Testis (tissue), 2 donors: ENCODE measurements at regions not wholly inside any gene's neighbourhood (a gene's known extent, or its start where the extent isn't known, plus 50 kb on each side); places are given as distances from the start of the nearest gene placed in this dataset.

Source experiments
- DNase-seq: peaks from one replicate; pipeline ENCODE4 v3.0.0-alpha.2; 2019
- H3K27ac ChIP-seq, 2 donors: fragments of 200-600 bp; sonication (generic); one replicate each; pipeline ENCODE4 v1.5.1; 2019
- H3K27me3 ChIP-seq: fragments of 200-600 bp; sonication (generic); one replicate; pipeline ENCODE4 v1.5.1; 2019
- H3K36me3 ChIP-seq: fragments of 200-600 bp; sonication (generic); one replicate; pipeline ENCODE4 v1.5.1; 2017; ENCODE audit warnings: low read depth; ENCODE audit errors: missing control alignments
- H3K4me1 ChIP-seq: fragments of 200-600 bp; sonication (generic); one replicate; pipeline ENCODE4 v1.5.1; 2019
- H3K4me3 ChIP-seq, 2 donors: fragments of 200-600 bp; sonication (generic); one replicate each; pipeline ENCODE4 v1.5.1; 2017 to 2019
- H3K9me3 ChIP-seq: fragments of 200-600 bp; sonication (generic); one replicate; pipeline ENCODE4 v1.5.1; 2017
- CTCF ChIP-seq, 3 experiments: fragments of 450-650 bp in 2 of 3; fragments of 200-600 bp in 1 of 3; sonication (generic) in 1 of 3; IDR thresholded peaks; one replicate each; pipeline ENCODE4 v1.5.1; 2016 to 2019; ENCODE audit warnings: antibody characterized with exemption in 3 of 3, mild to moderate bottlenecking in 2 of 3, moderate library complexity in 1 of 3
- POLR2A ChIP-seq: fragments of 450-650 bp; IDR thresholded peaks from one replicate; pipeline ENCODE4 v1.6.1; 2017; ENCODE audit warnings: antibody characterized with exemption, mild to moderate bottlenecking, moderate library complexity
- WGBS, 2 donors: methylation state at CpG; one replicate each; pipeline ENCODE4 v1.1.5; 2018; 5-methylcytosine and 5-hydroxymethylcytosine counted together
- intact Hi-C: fragments of 100-400 bp; cut with DNase I; formaldehyde crosslinking; loops from one replicate; pipeline ENCODE4 v1.15.1; 2023; ENCODE audit warnings: low total_unique reads

DNA sequence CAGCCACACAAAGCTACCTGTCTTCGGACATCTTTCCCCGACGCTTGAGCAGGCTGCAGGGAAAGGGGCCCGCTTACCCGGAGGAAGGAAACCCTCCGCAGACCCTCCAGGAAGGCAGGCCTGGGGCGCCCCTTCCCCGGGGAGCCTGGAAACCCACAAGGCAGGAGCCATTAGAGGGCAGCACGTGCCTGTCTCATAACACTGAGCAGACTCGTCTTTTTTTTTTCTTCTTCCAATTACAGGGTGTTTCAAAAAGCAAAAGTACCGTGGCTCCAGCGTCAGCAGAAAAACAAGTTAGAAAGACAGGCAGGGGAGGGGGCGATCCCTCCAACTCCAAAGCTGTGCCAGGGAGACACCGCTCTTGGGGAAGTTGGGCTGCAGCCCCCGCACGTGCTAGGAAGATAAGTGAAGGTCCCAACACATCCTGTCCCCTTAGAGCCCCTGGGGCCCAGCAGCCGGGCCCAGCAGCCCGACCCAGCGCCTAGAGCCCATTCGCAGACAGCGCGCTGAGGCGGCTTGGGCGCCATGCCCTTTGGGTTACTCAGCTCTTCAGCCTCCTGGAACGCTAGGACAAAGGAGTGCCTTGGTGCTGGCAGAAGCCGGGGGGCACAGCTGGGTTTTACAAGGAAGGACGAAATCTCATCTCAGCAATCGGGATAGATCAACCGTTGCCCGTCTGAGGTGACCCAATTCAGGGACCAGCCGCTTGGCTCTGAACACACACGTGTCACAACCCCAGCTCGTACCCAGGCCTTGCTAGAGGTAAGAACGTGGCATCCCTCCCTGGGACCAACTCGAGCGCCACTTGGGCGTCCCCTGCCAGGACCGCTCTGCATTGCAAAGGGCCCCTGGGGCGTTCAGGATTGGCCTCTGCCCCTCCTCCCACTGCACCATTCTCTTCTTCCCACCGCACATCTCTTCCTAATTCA, 136.3 kb downstream of the LY86 start:
- H3K27ac ChIP-seq = peak overlapping the region; percentile 60 to 90
- no peaks in the 10 kb centered on the region for H3K36me3 ChIP-seq
- WGBS, 2 donors = 23 to 30% methylated on average over 27 to 40 of the region's 40 CpGs
- H3K27me3 ChIP-seq = no peaks in the 10 kb centered on the region
- no peaks in the 10 kb centered on the region for H3K9me3 ChIP-seq
- peaks cover 21% of the 10 kb centered on the region for H3K4me1 ChIP-seq
- TF ChIP-seq POLR2A (no peak), CTCF (IDR thresholded peaks at IDR 0.05) (peak in 2 of 3 experiments; percentile 56 to 64)
- intact Hi-C loops = loop anchor here (10.0 kb wide), 1 partner anchor 520 kb away; no protein-coding TSS in a partner anchor
- peak; percentile 87 for DNase-seq
- H3K4me3 ChIP-seq = peak overlapping the region; percentile 16 to 40

DNA sequence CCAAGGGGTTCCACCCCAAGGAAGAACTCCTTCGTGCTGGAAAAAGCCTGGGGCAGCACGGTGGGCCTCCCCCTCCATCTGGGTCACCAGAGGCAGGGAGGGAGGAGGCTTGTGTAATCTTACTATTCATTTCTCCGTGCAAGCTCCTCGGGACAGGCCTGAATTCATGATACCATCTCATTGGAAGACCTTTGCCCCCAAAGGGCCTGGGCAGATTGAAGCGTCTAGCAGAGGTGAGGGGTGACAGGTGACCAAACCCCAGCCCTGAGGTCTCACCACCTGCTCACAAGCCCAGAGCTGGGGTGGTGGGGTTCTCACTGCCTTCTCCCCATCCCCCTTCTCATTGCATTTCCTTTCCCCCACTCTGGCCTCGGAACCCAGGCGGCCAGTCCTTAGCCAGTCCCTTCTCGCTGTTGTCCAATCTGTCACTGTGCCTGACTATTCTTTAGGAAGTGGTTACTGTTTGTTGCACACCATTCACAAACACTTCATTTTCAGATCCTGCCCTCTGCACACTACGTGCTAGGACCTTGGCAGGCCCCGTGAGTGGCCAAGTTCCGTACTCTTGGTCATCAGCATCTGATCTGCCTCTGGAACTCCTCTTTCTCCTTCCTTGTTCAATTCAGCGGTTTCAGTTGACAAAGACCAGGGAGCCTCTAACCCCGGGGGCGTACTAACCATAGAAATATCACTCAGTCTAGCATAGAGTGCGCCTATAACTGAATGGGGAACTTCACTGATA, 137.1 kb downstream of the LY86 start:
- no peak overlapping the region for H3K4me3 ChIP-seq
- peaks cover 21% of the 10 kb centered on the region for H3K4me1 ChIP-seq
- H3K36me3 ChIP-seq = no peaks in the 10 kb centered on the region
- DNase-seq = no peak
- no peak for TF ChIP-seq POLR2A
- no peak for TF ChIP-seq CTCF (IDR thresholded peaks at IDR 0.05)
- WGBS, 2 donors = 70 to 80% methylated on average over 15 of the region's 15 CpGs
- H3K27ac ChIP-seq = peak overlapping the region in 1 of 2 donors; percentile 90
- intact Hi-C loops = loop anchor here (10.0 kb wide), 1 partner anchor 519 kb away; no protein-coding TSS in a partner anchor
- H3K9me3 ChIP-seq = no peaks in the 10 kb centered on the region
- H3K27me3 ChIP-seq = no peaks in the 10 kb centered on the region

- TF ChIP-seq CTCF (IDR thresholded peaks at IDR 0.05) = no peak
- no peak for TF ChIP-seq POLR2A
- Histone ChIP-seq H3K9me3 (no peaks in the 10 kb centered on the region), H3K27ac (no peak overlapping the region), H3K4me1 (peaks cover 21% of the 10 kb centered on the region), H3K4me3 (no peak overlapping the region), H3K27me3 (no peaks in the 10 kb centered on the region), H3K36me3 (no peaks in the 10 kb centered on the region)
- DNase-seq = no peak
- 93 to 94% methylated on average over 9 of the region's 9 CpGs for WGBS, 2 donors
- intact Hi-C loops = loop anchor here (10.0 kb wide), 1 partner anchor 516 kb away; no protein-coding TSS in a partner anchor
Measured at GRCh38 chr6:6728169-6728941, 139.8 kb downstream of the LY86 start.

DNA sequence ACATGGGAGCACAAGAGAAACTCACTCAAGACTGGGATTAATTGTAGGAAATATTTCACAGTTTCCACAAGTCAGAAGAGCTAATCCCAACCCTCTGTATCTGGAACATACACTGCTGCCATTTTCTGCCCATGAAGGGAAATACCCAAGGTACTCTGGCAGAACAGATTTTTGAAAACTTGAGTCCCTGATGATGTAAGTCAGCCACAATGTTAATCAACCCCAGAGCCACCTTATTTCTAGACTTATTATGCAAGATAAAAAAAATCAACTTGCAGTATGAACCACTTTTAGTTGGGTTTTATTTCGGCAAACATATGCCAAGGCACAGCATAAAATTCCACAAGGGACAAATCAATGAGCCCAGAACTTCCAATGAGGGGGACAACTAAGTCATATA, 141.5 kb downstream of the LY86 start:
- WGBS, 2 donors = 0 to 49% methylated on average over 1 of the region's 1 CpG
- Histone ChIP-seq H3K4me1 (peaks cover 8% of the 10 kb centered on the region), H3K27ac (no peak overlapping the region), H3K4me3 (no peak overlapping the region), H3K9me3 (no peaks in the 10 kb centered on the region), H3K36me3 (no peaks in the 10 kb centered on the region), H3K27me3 (no peaks in the 10 kb centered on the region)
- no peak for TF ChIP-seq CTCF (IDR thresholded peaks at IDR 0.05)
- no peak for DNase-seq
- intact Hi-C loops = loop anchor here (10.0 kb wide), 1 partner anchor 515 kb away; no protein-coding TSS in a partner anchor
